ENCODE measurements at regions not wholly inside any gene's neighbourhood (a gene's known extent, or its start where the extent isn't known, plus 50 kb on each side); places are given as distances from the start of the nearest gene placed in this dataset.

- TF ChIP-seq CTCF (conservative IDR thresholded peaks at IDR 0.05) (no peak), ZFX (IDR thresholded peaks at IDR 0.05) (no peak)
Observed at GRCh38 chr1:38648417-38648816, 211.2 kb downstream of the RRAGC start.
